ENCODE measurements at regions not wholly inside any gene's neighbourhood (a gene's known extent, or its start where the extent isn't known, plus 50 kb on each side); places are given as distances from the start of the nearest gene placed in this dataset.

DNA sequence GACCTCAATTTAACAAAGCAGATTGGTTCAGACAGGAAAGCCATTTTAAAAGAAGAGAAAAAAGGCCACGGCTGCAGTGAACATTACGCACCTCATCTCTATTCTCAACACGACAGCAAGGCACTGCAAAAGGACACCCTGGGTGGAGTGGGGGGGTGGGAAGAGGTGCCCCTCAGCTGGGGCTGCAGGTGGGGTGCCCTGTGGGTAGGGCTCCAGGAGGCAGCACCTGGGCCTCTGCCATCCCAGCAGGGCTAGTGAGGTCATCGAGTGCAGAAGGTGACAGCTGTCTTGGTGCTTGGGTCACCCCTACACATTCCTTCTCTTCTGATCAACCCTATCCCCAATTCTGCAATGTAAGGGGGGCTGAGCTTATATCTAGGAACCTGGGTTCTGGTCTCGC is 142.9 kb upstream of the PRMT8 start:
- Histone ChIP-seq H3K9me3 (no peaks in the 10 kb centered on the region), H3K27ac (no peak overlapping the region), H3K36me3 (ENCODE audit: insufficient read depth in 1 of 2, low read depth in 1 of 2) (no peaks in the 10 kb centered on the region), H3K27me3 (ENCODE audit: insufficient read depth in 3 of 3, low read length in 2 of 3) (peaks cover 0 to 12% (median 5%) of the 10 kb centered on the region in 3 donors), H3K4me1 (no peaks in the 10 kb centered on the region), H3K4me3 (no peak overlapping the region)
- intact Hi-C loops (cut with DNase I), result no loop called here
- no peak for DNase-seq
- TF ChIP-seq, protein P1, sequence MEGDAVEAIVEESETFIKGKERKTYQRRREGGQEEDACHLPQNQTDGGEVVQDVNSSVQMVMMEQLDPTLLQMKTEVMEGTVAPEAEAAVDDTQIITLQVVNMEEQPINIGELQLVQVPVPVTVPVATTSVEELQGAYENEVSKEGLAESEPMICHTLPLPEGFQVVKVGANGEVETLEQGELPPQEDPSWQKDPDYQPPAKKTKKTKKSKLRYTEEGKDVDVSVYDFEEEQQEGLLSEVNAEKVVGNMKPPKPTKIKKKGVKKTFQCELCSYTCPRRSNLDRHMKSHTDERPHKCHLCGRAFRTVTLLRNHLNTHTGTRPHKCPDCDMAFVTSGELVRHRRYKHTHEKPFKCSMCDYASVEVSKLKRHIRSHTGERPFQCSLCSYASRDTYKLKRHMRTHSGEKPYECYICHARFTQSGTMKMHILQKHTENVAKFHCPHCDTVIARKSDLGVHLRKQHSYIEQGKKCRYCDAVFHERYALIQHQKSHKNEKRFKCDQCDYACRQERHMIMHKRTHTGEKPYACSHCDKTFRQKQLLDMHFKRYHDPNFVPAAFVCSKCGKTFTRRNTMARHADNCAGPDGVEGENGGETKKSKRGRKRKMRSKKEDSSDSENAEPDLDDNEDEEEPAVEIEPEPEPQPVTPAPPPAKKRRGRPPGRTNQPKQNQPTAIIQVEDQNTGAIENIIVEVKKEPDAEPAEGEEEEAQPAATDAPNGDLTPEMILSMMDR (IDR thresholded peaks at IDR 0.05), result no peak
- 86 to 92% (median 88%) methylated on average over 5 of the region's 5 CpGs for WGBS, 3 donors
- no peak for ATAC-seq

DNA sequence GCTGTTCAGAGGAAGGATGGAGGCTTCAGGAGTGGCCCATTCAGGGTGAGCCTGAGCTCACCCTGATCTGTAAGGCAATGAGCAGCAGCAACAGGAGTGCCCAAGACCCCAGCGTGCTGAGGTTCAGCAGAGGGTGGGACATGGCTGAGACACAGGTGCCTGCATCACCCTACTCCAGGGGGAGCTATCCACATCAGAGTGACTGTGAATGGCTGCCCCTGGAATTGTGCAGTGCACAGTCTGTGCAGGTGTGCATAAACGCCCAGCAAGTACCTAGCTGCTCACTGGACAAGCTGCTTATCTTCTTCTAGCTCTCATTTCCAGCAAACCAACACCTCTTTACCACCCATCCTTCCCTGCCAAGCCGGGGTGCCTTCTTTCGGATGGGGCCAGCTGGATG is 140.6 kb upstream of the PRMT8 start:
- H3K4me1 ChIP-seq, result no peaks in the 10 kb centered on the region
- intact Hi-C loops (cut with DNase I), result no loop called here
- ATAC-seq (no peak), DNase-seq (no peak)
- H3K36me3 ChIP-seq (ENCODE audit: insufficient read depth in 1 of 2, low read depth in 1 of 2), result no peaks in the 10 kb centered on the region
- WGBS, 3 donors, result 77 to 84% (median 79%) methylated on average over 4 of the region's 4 CpGs
- H3K27me3 ChIP-seq (ENCODE audit: insufficient read depth in 3 of 3, low read length in 2 of 3), result peaks cover 0 to 12% (median 5%) of the 10 kb centered on the region in 3 donors
- H3K27ac ChIP-seq, result no peak overlapping the region
- H3K4me3 ChIP-seq, result no peak overlapping the region
- H3K9me3 ChIP-seq, result no peaks in the 10 kb centered on the region
- TF ChIP-seq, protein P1 (IDR thresholded peaks at IDR 0.05), result no peak

DNA sequence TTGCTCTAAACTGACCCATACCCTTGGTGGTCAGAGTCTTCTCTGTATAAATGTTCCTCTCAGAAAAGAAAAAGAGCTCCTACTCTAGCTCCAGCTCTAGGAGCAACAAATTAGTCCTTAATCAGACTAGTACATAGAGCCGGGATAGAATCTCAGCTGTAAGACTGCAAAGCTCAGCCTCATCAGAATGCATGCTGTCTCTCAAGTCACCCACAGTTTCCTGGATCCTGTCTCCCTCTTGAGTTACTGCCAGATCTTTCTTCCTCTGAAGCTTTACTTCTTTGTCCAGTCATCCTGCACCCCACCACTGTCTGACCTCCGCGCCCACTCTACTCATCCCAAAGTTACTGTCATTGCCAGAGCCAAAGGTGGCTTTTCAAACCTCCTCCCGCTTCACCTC is 139.3 kb upstream of the PRMT8 start:
- Histone ChIP-seq H3K4me3 (no peak overlapping the region), H3K36me3 (ENCODE audit: insufficient read depth in 1 of 2, low read depth in 1 of 2) (no peaks in the 10 kb centered on the region), H3K27ac (no peak overlapping the region), H3K4me1 (no peaks in the 10 kb centered on the region), H3K9me3 (no peaks in the 10 kb centered on the region), H3K27me3 (ENCODE audit: insufficient read depth in 3 of 3, low read length in 2 of 3) (peaks cover 0 to 12% (median 5%) of the 10 kb centered on the region in 3 donors)
- DNase-seq, result no peak
- intact Hi-C loops (cut with DNase I), result no loop called here
- ATAC-seq, result no peak
- WGBS, 3 donors, result 63 to 93% (median 91%) methylated on average over 4 of the region's 4 CpGs
- TF ChIP-seq, protein P1 (IDR thresholded peaks at IDR 0.05), result no peak

DNA sequence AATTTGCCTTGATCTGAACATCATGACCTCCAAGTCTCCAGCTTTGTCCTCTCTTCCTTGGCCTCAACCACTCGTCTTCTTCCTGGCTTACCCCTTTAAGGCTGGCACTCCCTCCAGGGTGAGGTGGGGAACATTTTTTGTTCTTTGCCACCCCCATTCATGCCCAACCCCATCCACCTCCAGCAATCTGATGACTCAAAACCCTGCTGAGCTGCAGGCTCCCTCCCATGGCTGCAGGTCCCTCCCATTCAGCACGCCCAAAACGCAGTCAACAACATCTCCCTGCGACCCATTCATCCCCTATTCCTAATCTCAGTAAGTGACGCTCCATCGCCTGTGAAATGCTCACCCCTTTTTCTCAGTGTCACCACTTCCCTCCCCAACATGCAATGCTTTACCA is 138.8 kb upstream of the PRMT8 start:
- no peak for ATAC-seq
- H3K27me3 ChIP-seq (ENCODE audit: insufficient read depth in 3 of 3, low read length in 2 of 3), result peaks cover 0 to 12% (median 5%) of the 10 kb centered on the region in 3 donors
- H3K4me3 ChIP-seq, result no peak overlapping the region
- TF ChIP-seq, protein P1 (IDR thresholded peaks at IDR 0.05), result no peak
- intact Hi-C loops (cut with DNase I), result no loop called here
- no peaks in the 10 kb centered on the region for H3K4me1 ChIP-seq
- H3K27ac ChIP-seq, result no peak overlapping the region
- H3K36me3 ChIP-seq (ENCODE audit: insufficient read depth in 1 of 2, low read depth in 1 of 2), result no peaks in the 10 kb centered on the region
- DNase-seq, result no peak
- H3K9me3 ChIP-seq, result no peaks in the 10 kb centered on the region
- 85 to 88% (median 85%) methylated on average over 6 of the region's 6 CpGs for WGBS, 3 donors

DNA sequence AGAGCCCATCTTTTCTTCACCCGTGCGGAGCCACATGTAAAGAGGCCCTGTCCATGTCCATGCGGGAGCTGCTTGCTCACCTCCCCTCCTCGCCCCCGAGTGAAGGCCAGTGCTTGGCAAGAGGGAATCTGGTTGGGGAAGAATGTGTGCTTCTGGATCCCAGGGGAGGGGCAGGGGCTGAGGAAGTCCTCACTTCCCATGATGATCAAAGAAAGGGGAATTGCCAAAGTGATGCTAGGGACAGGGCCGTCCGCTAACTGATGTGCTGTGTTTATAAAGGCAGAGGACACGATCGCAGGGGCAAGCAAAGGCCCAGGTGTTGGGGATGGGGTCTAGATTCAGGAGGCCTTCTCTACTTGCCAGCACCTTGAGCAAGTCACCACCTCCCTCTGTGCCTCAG is 137.4 kb upstream of the PRMT8 start:
- no peak for ATAC-seq
- H3K9me3 ChIP-seq, result no peaks in the 10 kb centered on the region
- TF ChIP-seq, protein P1 (IDR thresholded peaks at IDR 0.05), result no peak
- H3K4me1 ChIP-seq, result no peaks in the 10 kb centered on the region
- DNase-seq, result no peak
- intact Hi-C loops (cut with DNase I), result no loop called here
- 80 to 89% (median 89%) methylated on average over 9 of the region's 9 CpGs for WGBS, 3 donors
- no peak overlapping the region for H3K4me3 ChIP-seq
- no peaks in the 10 kb centered on the region for H3K36me3 ChIP-seq (ENCODE audit: insufficient read depth in 1 of 2, low read depth in 1 of 2)
- peaks cover 0 to 12% (median 5%) of the 10 kb centered on the region in 3 donors for H3K27me3 ChIP-seq (ENCODE audit: insufficient read depth in 3 of 3, low read length in 2 of 3)
- no peak overlapping the region for H3K27ac ChIP-seq

Data from psoas muscle (tissue), 7 donors.